ENCODE measurements at regions not wholly inside any gene's neighbourhood (a gene's known extent, or its start where the extent isn't known, plus 50 kb on each side); places are given as distances from the start of the nearest gene placed in this dataset.

DNA sequence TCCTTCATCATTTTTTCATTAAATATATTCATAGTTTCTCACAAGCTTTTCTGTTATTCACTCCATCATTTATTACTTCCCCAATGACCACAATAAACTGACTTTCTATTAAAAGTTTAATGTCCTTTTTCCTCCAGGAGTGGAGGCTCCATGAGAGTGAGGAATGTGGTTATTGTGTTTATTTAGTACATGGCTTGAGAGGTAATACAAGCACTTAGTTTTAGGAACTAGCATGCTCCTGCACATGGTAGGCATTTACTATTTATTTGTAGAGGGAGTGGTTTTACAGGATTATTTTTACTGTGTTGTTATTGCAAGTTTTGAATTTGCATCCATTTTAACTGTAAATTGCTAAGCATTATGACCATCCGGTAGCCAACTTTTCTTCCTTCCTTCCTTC, 412.9 kb upstream of the SUCLG2 start:
- TF ChIP-seq, protein P1, sequence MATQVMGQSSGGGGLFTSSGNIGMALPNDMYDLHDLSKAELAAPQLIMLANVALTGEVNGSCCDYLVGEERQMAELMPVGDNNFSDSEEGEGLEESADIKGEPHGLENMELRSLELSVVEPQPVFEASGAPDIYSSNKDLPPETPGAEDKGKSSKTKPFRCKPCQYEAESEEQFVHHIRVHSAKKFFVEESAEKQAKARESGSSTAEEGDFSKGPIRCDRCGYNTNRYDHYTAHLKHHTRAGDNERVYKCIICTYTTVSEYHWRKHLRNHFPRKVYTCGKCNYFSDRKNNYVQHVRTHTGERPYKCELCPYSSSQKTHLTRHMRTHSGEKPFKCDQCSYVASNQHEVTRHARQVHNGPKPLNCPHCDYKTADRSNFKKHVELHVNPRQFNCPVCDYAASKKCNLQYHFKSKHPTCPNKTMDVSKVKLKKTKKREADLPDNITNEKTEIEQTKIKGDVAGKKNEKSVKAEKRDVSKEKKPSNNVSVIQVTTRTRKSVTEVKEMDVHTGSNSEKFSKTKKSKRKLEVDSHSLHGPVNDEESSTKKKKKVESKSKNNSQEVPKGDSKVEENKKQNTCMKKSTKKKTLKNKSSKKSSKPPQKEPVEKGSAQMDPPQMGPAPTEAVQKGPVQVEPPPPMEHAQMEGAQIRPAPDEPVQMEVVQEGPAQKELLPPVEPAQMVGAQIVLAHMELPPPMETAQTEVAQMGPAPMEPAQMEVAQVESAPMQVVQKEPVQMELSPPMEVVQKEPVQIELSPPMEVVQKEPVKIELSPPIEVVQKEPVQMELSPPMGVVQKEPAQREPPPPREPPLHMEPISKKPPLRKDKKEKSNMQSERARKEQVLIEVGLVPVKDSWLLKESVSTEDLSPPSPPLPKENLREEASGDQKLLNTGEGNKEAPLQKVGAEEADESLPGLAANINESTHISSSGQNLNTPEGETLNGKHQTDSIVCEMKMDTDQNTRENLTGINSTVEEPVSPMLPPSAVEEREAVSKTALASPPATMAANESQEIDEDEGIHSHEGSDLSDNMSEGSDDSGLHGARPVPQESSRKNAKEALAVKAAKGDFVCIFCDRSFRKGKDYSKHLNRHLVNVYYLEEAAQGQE (IDR thresholded peaks at IDR 0.05; ENCODE audit: insufficient read depth in 1 of 2, low read depth in 2 of 2, low read length in 2 of 2) = no peak
- no peak for TF ChIP-seq TAF1 (IDR thresholded peaks at IDR 0.05; ENCODE audit: borderline replicate concordance, insufficient read depth, low read length)
- no peak for TF ChIP-seq POLR2AphosphoS5 (IDR thresholded peaks at IDR 0.05; ENCODE audit: low read depth, low read length)
- TF ChIP-seq SIN3A (IDR thresholded peaks at IDR 0.05; ENCODE audit: borderline replicate concordance, insufficient read depth, low read length) = no peak
